ENCODE measurements at regions not wholly inside any gene's neighbourhood (a gene's known extent, or its start where the extent isn't known, plus 50 kb on each side); places are given as distances from the start of the nearest gene placed in this dataset.

DNA sequence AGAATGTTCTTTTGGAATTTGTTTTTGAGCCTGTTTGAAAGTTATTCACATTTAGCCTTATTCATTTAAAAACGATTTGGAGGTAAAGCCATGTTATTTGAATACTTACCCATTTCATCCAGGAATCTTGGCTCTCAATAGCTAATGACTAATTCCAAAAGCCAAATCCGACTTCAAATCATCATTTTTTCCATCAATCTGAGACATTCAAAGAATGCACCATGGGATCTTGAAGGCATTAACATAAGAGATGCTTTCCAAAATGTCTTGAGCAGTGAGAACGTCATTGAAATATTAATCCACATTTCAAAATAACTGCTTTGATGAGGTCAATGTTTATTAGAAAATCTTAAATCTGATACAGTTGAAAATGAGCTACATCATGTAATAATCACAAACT, 617.0 kb upstream of the RORB start:
- TF ChIP-seq, protein P1, sequence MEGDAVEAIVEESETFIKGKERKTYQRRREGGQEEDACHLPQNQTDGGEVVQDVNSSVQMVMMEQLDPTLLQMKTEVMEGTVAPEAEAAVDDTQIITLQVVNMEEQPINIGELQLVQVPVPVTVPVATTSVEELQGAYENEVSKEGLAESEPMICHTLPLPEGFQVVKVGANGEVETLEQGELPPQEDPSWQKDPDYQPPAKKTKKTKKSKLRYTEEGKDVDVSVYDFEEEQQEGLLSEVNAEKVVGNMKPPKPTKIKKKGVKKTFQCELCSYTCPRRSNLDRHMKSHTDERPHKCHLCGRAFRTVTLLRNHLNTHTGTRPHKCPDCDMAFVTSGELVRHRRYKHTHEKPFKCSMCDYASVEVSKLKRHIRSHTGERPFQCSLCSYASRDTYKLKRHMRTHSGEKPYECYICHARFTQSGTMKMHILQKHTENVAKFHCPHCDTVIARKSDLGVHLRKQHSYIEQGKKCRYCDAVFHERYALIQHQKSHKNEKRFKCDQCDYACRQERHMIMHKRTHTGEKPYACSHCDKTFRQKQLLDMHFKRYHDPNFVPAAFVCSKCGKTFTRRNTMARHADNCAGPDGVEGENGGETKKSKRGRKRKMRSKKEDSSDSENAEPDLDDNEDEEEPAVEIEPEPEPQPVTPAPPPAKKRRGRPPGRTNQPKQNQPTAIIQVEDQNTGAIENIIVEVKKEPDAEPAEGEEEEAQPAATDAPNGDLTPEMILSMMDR (conservative IDR thresholded peaks at IDR 0.05; ENCODE audit: low read length) = no peak
- no peak for TF ChIP-seq EZH2phosphoT487 (IDR thresholded peaks at IDR 0.05; ENCODE audit: borderline replicate concordance)
- H2AFZ ChIP-seq (ENCODE audit: low read length) = no peak overlapping the region
- no peaks in the 10 kb centered on the region for H3K4me1 ChIP-seq (ENCODE audit: insufficient read depth, low read length, poor library complexity, severe bottlenecking)
- no peaks in the 10 kb centered on the region for H4K20me1 ChIP-seq (ENCODE audit: insufficient read depth, low read length, poor library complexity, severe bottlenecking)
- H3F3A ChIP-seq (ENCODE audit: low read depth) = no peaks in the 10 kb centered on the region
- no peaks in the 10 kb centered on the region for H3K9me2 ChIP-seq (replicated peaks; ENCODE audit: low read depth, low read length)
- H3K9me3 ChIP-seq (ENCODE audit: insufficient read depth, low read depth, low read length) = no peaks in the 10 kb centered on the region
- no peak overlapping the region for H3K4me3 ChIP-seq (ENCODE audit: low read length, poor library complexity, severe bottlenecking)
- H3K27me3 ChIP-seq (ENCODE audit: insufficient read depth, low read length, poor library complexity, severe bottlenecking) = no peaks in the 10 kb centered on the region
- H3K4me2 ChIP-seq (ENCODE audit: low read depth, low read length, poor library complexity, severe bottlenecking) = no peak overlapping the region
- H3K79me2 ChIP-seq (ENCODE audit: insufficient read depth, low read length) = no peaks in the 10 kb centered on the region
- H3K36me3 ChIP-seq (ENCODE audit: insufficient read depth, low read length) = no peaks in the 10 kb centered on the region
- no peak overlapping the region for H3K9ac ChIP-seq (ENCODE audit: low read depth, low read length, poor library complexity, severe bottlenecking)

DNA sequence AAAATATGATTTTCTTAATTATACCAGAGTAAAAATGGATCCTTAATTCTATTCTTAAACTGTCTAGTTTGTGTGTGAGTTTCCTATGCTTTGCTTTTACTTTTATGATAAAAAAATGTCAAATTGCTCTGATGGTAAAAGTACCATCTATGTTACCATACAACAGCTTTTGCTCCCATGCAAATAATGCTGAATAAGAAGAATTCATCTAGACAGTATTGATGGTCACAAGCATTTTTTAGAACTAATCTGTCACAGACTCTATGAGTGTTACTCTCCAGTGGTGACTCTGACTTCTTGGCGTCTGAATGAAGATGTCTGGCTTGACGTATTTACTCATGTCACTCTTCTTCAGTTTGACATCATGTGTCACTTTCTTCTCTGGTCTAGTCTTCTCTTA, 608.1 kb upstream of the RORB start:
- Histone ChIP-seq H3K9ac (ENCODE audit: low read depth, low read length, poor library complexity, severe bottlenecking) (no peak overlapping the region), H3F3A (ENCODE audit: low read depth) (no peaks in the 10 kb centered on the region), H3K4me1 (ENCODE audit: insufficient read depth, low read length, poor library complexity, severe bottlenecking) (no peaks in the 10 kb centered on the region), H3K36me3 (ENCODE audit: insufficient read depth, low read length) (no peaks in the 10 kb centered on the region), H3K4me2 (ENCODE audit: low read depth, low read length, poor library complexity, severe bottlenecking) (no peak overlapping the region), H3K9me3 (ENCODE audit: insufficient read depth, low read depth, low read length) (no peaks in the 10 kb centered on the region), H3K4me3 (ENCODE audit: low read length, poor library complexity, severe bottlenecking) (no peak overlapping the region), H2AFZ (ENCODE audit: low read length) (no peak overlapping the region), H3K79me2 (ENCODE audit: insufficient read depth, low read length) (no peaks in the 10 kb centered on the region), H4K20me1 (ENCODE audit: insufficient read depth, low read length, poor library complexity, severe bottlenecking) (no peaks in the 10 kb centered on the region), H3K27me3 (ENCODE audit: insufficient read depth, low read length, poor library complexity, severe bottlenecking) (no peaks in the 10 kb centered on the region), H3K9me2 (replicated peaks; ENCODE audit: low read depth, low read length) (no peaks in the 10 kb centered on the region)
- TF ChIP-seq EZH2phosphoT487 (IDR thresholded peaks at IDR 0.05; ENCODE audit: borderline replicate concordance) = no peak
- TF ChIP-seq, protein P1 (conservative IDR thresholded peaks at IDR 0.05; ENCODE audit: low read length) = no peak

DNA sequence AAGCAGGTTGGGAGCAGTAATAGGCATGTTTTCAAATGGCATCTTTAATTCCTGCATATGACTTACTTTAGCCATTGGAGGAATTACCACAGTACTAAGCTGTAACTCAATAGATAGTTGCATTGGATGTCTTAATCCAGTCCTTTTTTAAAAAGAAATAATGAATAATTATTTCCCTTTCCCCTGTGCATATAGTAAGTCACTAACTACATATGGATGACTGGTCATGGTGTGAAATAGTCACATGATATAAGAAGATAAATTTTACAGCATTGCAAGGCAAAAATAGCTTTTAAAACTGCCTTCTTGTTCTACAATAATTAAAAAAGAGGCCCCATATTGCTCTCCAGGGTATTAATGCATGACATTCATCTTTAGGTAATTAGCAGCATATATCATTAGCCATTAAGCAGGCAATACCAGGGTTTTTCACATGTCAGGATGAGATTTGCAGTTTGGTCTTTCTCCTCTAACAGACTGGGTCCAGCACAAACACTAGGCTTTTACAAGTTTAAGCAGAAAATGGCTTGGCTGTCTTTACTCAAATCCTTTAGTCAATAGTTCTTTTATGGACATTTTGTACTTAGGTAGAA, 606.4 kb upstream of the RORB start:
- H3K4me2 ChIP-seq (ENCODE audit: low read depth, low read length, poor library complexity, severe bottlenecking) = no peak overlapping the region

More for the DNA sequence above, 606.4 kb upstream of the RORB start:
- Histone ChIP-seq H2AFZ (ENCODE audit: low read length) (no peak overlapping the region), H3K9me3 (ENCODE audit: insufficient read depth, low read depth, low read length) (no peaks in the 10 kb centered on the region), H3F3A (ENCODE audit: low read depth) (no peaks in the 10 kb centered on the region), H3K4me3 (ENCODE audit: low read length, poor library complexity, severe bottlenecking) (no peak overlapping the region), H3K79me2 (ENCODE audit: insufficient read depth, low read length) (no peaks in the 10 kb centered on the region), H4K20me1 (ENCODE audit: insufficient read depth, low read length, poor library complexity, severe bottlenecking) (no peaks in the 10 kb centered on the region), H3K27me3 (ENCODE audit: insufficient read depth, low read length, poor library complexity, severe bottlenecking) (no peaks in the 10 kb centered on the region), H3K36me3 (ENCODE audit: insufficient read depth, low read length) (no peaks in the 10 kb centered on the region), H3K4me1 (ENCODE audit: insufficient read depth, low read length, poor library complexity, severe bottlenecking) (no peaks in the 10 kb centered on the region), H3K9me2 (replicated peaks; ENCODE audit: low read depth, low read length) (no peaks in the 10 kb centered on the region), H3K9ac (ENCODE audit: low read depth, low read length, poor library complexity, severe bottlenecking) (no peak overlapping the region)
- TF ChIP-seq EZH2phosphoT487 (IDR thresholded peaks at IDR 0.05; ENCODE audit: borderline replicate concordance) = no peak
- TF ChIP-seq, protein P1 (conservative IDR thresholded peaks at IDR 0.05; ENCODE audit: low read length) = no peak

Measured in Loucy (cell line).